Ovary (tissue), 7 donors: ENCODE measurements at regions not wholly inside any gene's neighbourhood (a gene's known extent, or its start where the extent isn't known, plus 50 kb on each side); places are given as distances from the start of the nearest gene placed in this dataset.
A peak's percentile ranks its signal among the peaks of the same experiment; 100 is the strongest.

Experiments
- DNase-seq, 5 donors: peaks; one replicate each; pipeline ENCODE4 v3.0.0-alpha.2; 2019 to 2020
- H3K27ac ChIP-seq, 2 donors: fragments of 200-600 bp; one replicate each; pipeline versions ENCODE4 v1.5.1 to v1.8.0; 2019 to 2022
- H3K27me3 ChIP-seq: fragments of 200-600 bp; one replicate; pipeline ENCODE4 v1.8.0; 2022
- H3K36me3 ChIP-seq: fragments of 200-600 bp; sonication (generic); one replicate; pipeline ENCODE4 v1.5.1; 2019
- H3K4me1 ChIP-seq: one replicate; pipeline ENCODE4 v1.8.1; 2013; ENCODE audit warnings: mild to moderate bottlenecking, moderate library complexity; ENCODE audit not compliant: insufficient read depth
- H3K4me3 ChIP-seq: fragments of 200-600 bp; sonication (generic); one replicate; pipeline ENCODE4 v1.5.1; 2017
- H3K9me3 ChIP-seq, 2 donors: fragments of 200-600 bp in 1 of 2; sonication (generic) in 1 of 2; one replicate each; pipeline versions ENCODE4 v1.5.1 to v1.8.1; 2013 to 2019; ENCODE audit warnings: mild to moderate bottlenecking in 1 of 2, moderate library complexity in 1 of 2
- EP300 ChIP-seq: sonication (generic); formaldehyde crosslinking; IDR thresholded peaks from one replicate; pipeline ENCODE4 v1.6.1; 2017; ENCODE audit warnings: antibody characterized with exemption
- POLR2A ChIP-seq: fragments of 450-650 bp; IDR thresholded peaks from one replicate; pipeline ENCODE4 v1.6.1; 2017; ENCODE audit warnings: antibody characterized with exemption, mild to moderate bottlenecking, moderate library complexity
- WGBS, 3 donors: extraction: QIAGEN DNeasy Blood & Tissue Kit in 1 of 3; methylation state at CpG; one replicate each; pipeline versions ENCODE4 v1.1.5 to v1.1.7; 2013 to 2017; 5-methylcytosine and 5-hydroxymethylcytosine counted together
- intact Hi-C, 4 donors: fragments of 100-400 bp; cut with DNase I; formaldehyde crosslinking; loops; one replicate each; pipeline versions ENCODE4 v1.11.0 to v1.15.1; 2022 to 2023
- TF ChIP-seq, protein P1 (sequence below), 3 donors: fragments of 450-650 bp in 2 of 3; fragments of 200-600 bp in 1 of 3; IDR thresholded peaks; one replicate each; pipeline versions ENCODE4 v1.5.1 to v1.8.0; 2016 to 2022; ENCODE audit warnings: antibody characterized with exemption in 3 of 3, mild to moderate bottlenecking in 1 of 3
- donor health status: DM: no; HTN: no; CAD: no; lungs with moderate emphysema.
- donor health status: DM: no; HTN: no; CAD: no.
- donor health status: Bipolar disorder and iron deficiency.
- donor health status: DM: no; HTN: no; CAD: no.
- donor health status: DM: yes; HTN: yes; CAD: no.

DNA sequence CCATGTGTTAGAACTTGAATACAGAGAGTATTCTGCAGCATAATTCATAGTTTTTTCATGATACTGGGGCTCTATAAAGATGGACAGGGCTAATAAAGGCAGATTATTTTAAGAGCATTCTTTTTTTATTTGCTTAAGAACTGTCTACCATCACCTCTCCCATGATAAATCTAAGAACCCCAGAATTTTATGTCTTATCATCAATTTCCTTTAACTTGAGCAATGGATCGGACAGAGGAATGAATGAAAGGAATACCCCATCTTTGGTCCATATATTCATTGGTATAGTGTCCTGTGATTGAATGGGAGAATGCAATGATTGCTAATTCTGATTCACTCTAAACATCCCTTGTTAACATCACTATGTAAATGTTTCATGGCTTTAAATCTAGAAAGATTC lies 946.3 kb upstream of the LRRN3 start:
- 84 to 91% (median 86%) methylated on average over 1 of the region's 1 CpG for WGBS, 3 donors
- no peaks in the 10 kb centered on the region for H3K27me3 ChIP-seq
- no peaks in the 10 kb centered on the region for H3K9me3 ChIP-seq
- intact Hi-C loops = no loop called here
- no peaks in the 10 kb centered on the region for H3K4me1 ChIP-seq
- TF ChIP-seq EP300 (no peak), POLR2A (no peak)
- TF ChIP-seq, protein P1, sequence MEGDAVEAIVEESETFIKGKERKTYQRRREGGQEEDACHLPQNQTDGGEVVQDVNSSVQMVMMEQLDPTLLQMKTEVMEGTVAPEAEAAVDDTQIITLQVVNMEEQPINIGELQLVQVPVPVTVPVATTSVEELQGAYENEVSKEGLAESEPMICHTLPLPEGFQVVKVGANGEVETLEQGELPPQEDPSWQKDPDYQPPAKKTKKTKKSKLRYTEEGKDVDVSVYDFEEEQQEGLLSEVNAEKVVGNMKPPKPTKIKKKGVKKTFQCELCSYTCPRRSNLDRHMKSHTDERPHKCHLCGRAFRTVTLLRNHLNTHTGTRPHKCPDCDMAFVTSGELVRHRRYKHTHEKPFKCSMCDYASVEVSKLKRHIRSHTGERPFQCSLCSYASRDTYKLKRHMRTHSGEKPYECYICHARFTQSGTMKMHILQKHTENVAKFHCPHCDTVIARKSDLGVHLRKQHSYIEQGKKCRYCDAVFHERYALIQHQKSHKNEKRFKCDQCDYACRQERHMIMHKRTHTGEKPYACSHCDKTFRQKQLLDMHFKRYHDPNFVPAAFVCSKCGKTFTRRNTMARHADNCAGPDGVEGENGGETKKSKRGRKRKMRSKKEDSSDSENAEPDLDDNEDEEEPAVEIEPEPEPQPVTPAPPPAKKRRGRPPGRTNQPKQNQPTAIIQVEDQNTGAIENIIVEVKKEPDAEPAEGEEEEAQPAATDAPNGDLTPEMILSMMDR (IDR thresholded peaks at IDR 0.05) = no peak
- no peak for DNase-seq
- H3K4me3 ChIP-seq = no peak overlapping the region
- H3K36me3 ChIP-seq = no peaks in the 10 kb centered on the region
- H3K27ac ChIP-seq = no peak overlapping the region

DNA sequence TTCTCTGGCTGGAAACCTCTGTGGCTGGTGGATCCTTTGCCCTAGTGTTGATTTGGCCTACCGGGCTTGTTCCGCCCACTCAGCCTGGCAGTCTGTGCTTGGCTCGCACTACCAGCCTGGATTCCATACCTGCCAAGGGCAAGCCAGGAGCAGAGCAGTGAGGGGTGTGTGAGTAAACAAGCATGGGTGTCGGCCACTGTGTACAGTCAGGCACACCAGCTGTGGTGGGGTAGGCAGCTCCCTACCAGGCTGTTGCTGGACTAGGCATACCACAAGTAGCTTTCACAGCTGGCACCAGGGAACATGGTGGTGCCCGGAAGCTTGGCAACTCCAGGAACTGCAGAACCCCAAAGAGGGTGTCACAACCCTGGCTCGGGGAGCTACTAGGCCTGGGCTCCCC lies 942.9 kb upstream of the LRRN3 start:
- H3K9me3 ChIP-seq = no peaks in the 10 kb centered on the region
- H3K27me3 ChIP-seq = no peaks in the 10 kb centered on the region
- intact Hi-C loops = no loop called here
- H3K4me1 ChIP-seq = no peaks in the 10 kb centered on the region
- DNase-seq = peak in 1 of 5 donors; percentile 4
- no peak overlapping the region for H3K27ac ChIP-seq
- 94 to 96% (median 95%) methylated on average over 6 of the region's 6 CpGs for WGBS, 3 donors
- TF ChIP-seq, protein P1 (IDR thresholded peaks at IDR 0.05) = no peak
- H3K36me3 ChIP-seq = no peaks in the 10 kb centered on the region
- H3K4me3 ChIP-seq = no peak overlapping the region

DNA sequence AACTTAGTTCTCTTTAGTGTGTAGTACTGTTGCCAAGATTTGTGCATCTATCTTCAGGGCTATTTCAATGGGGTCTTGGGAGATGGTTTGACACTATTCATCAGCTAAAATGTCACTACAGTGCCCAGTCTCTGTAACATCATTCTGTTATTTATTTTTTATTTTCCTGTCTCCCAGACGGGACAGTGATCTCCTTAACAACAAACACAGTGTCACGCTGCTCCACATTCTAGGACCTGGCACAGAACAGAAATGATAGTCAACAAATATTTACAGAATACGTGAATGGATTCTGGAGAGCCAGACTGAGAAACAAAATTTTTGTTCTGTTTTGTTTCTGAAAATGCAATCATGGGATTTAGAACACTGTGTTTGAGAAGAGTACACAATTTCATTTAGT lies 937.7 kb upstream of the LRRN3 start:
- Histone ChIP-seq H3K36me3 (no peaks in the 10 kb centered on the region), H3K9me3 (no peaks in the 10 kb centered on the region), H3K4me1 (no peaks in the 10 kb centered on the region), H3K4me3 (no peak overlapping the region), H3K27ac (no peak overlapping the region), H3K27me3 (no peaks in the 10 kb centered on the region)
- no peak for TF ChIP-seq EP300
- no peak for TF ChIP-seq POLR2A
- TF ChIP-seq, protein P1 (IDR thresholded peaks at IDR 0.05) = no peak
- WGBS, 3 donors = 31 to 61% (median 36%) methylated on average over 3 of the region's 3 CpGs
- intact Hi-C loops = no loop called here
- no peak for DNase-seq

DNA sequence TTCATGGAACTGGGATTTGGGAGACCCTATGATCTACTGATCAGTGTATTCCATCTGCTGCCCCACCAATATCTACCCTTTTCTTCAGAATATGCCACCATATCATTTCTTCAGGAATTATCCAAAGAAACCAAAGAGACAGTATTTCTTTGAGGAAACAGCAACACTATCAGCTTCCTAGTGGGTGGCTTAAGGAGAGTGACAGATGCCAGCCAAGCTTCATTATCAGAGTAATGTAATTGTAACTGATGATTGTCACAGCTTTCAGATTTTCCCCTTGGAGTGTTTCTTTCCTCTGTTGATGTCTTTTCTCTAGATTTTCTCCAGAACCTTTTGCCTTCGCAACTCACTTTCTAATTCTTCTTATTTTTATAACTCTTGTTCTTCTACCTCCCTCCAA lies 934.4 kb upstream of the LRRN3 start:
- H3K9me3 ChIP-seq = no peaks in the 10 kb centered on the region
- intact Hi-C loops = no loop called here
- no peak for DNase-seq
- 93 to 98% (median 96%) methylated on average over 1 of the region's 1 CpG for WGBS, 3 donors
- no peaks in the 10 kb centered on the region for H3K27me3 ChIP-seq
- no peak for TF ChIP-seq POLR2A
- TF ChIP-seq, protein P1 (IDR thresholded peaks at IDR 0.05) = no peak
- no peak for TF ChIP-seq EP300
- H3K4me1 ChIP-seq = no peaks in the 10 kb centered on the region
- no peak overlapping the region for H3K4me3 ChIP-seq
- no peak overlapping the region for H3K27ac ChIP-seq
- H3K36me3 ChIP-seq = no peaks in the 10 kb centered on the region
